Lung microvascular endothelial cell (primary cell): ENCODE measurements at regions not wholly inside any gene's neighbourhood (a gene's known extent, or its start where the extent isn't known, plus 50 kb on each side); places are given as distances from the start of the nearest gene placed in this dataset.
A peak's percentile ranks its signal among the peaks of the same experiment; 100 is the strongest.

ENCODE experiments used
- DNase-seq, 2 donors: peaks; one replicate each; pipeline versions ENCODE4 v3.0.0 to v3.0.0-alpha.2; 2010; ENCODE audit warnings: low read depth in 2 of 2

- DNase-seq, result no peak
Measured at GRCh38 chr15:98268163-98268562, 307.7 kb downstream of the ARRDC4 start.

GRCh38 chr15:98272625-98273024 lies 312.1 kb downstream of the ARRDC4 start:
- no peak for DNase-seq

- no peak for DNase-seq
Measured at GRCh38 chr15:98276018-98276417, 315.5 kb downstream of the ARRDC4 start.

GRCh38 chr15:98277602-98278001 lies 317.1 kb downstream of the ARRDC4 start:
- no peak for DNase-seq

- no peak for DNase-seq
Measured at GRCh38 chr15:98280284-98280975, 319.9 kb downstream of the ARRDC4 start.

- no peak for DNase-seq
Measured at GRCh38 chr15:98281130-98281529, 320.6 kb downstream of the ARRDC4 start.

GRCh38 chr15:98282656-98283332 lies 322.3 kb downstream of the ARRDC4 start:
- no peak for DNase-seq

GRCh38 chr15:98286200-98286599 lies 325.7 kb downstream of the ARRDC4 start:
- DNase-seq, result no peak

GRCh38 chr15:98286831-98287230 lies 326.3 kb downstream of the ARRDC4 start:
- DNase-seq, result no peak

GRCh38 chr15:98288091-98288590 lies 327.6 kb downstream of the ARRDC4 start:
- DNase-seq, result no peak

- no peak for DNase-seq
Measured at GRCh38 chr15:98289747-98290146, 329.2 kb downstream of the ARRDC4 start.

GRCh38 chr15:98292442-98293240 lies 332.1 kb downstream of the ARRDC4 start:
- DNase-seq, result peak; percentile 18 to 34

- no peak for DNase-seq
Measured at GRCh38 chr15:98294126-98294525, 333.6 kb downstream of the ARRDC4 start.

- DNase-seq, result peak; percentile 32 to 40
Measured at GRCh38 chr15:98295101-98295759, 334.7 kb downstream of the ARRDC4 start.

- no peak for DNase-seq
Measured at GRCh38 chr15:98296653-98297052, 336.1 kb downstream of the ARRDC4 start.

- no peak for DNase-seq
Measured at GRCh38 chr15:98304371-98304770, 343.9 kb downstream of the ARRDC4 start.

- no peak for DNase-seq
Measured at GRCh38 chr15:98308117-98308516, 340.2 kb upstream of the IGF1R start.

GRCh38 chr15:98311566-98312188 lies 336.7 kb upstream of the IGF1R start:
- peak; percentile 72 to 81 for DNase-seq

- no peak for DNase-seq
Measured at GRCh38 chr15:98312913-98313312, 335.4 kb upstream of the IGF1R start.

GRCh38 chr15:98315971-98316370 lies 332.4 kb upstream of the IGF1R start:
- no peak for DNase-seq

GRCh38 chr15:98321896-98322295 lies 326.4 kb upstream of the IGF1R start:
- no peak for DNase-seq
